IPS-NIHi11 (cell line): ENCODE measurements at regions not wholly inside any gene's neighbourhood (a gene's known extent, or its start where the extent isn't known, plus 50 kb on each side); places are given as distances from the start of the nearest gene placed in this dataset.
"Not testable (repeated sequence)": the region's sequence is repeated elsewhere in the genome, so short reads cannot be mapped to it uniquely, and the experiment has no call there.

Experiments
- DNase-seq: peaks from one replicate; pipeline ENCODE4 v3.0.0; 2012; ENCODE audit warnings: mixed read lengths, low spot score

DNA sequence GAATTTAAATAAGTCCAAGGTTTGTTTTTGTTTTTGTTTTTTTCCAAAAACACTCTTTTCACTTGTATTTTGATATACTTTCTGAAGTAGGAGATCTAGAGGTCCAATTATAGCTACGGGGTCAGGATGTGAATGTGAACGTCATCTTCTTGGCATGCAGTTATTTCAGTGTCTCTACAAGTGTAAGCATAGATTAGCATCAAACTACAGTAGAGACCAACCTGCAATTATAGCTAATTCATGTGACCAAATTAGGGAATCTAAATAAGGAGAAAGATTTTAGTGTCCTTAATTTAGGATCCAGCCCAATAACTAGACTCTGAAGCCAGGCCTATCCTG, 107.3 kb upstream of the PALMD start:
- DNase-seq, result no peak

DNA sequence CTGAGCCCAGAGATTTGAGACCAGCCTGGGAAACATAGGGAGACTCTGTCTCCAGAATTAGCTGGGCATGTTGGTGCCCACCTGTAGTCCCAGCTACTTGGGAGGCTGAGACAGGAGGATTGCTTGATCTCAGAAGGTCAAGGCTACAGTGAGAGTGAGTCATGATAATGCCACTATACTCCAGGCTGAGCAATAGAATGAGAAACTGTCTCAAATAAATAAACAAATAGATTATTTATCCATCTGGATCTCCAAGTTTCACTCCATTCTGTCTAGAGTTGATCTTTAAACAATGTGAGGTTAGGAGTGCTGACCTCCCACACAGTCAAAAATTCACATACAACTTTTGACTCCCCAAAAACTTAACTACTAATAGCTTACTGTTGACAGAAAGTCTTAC, 106.8 kb upstream of the PALMD start:
- DNase-seq, result no peak

DNA sequence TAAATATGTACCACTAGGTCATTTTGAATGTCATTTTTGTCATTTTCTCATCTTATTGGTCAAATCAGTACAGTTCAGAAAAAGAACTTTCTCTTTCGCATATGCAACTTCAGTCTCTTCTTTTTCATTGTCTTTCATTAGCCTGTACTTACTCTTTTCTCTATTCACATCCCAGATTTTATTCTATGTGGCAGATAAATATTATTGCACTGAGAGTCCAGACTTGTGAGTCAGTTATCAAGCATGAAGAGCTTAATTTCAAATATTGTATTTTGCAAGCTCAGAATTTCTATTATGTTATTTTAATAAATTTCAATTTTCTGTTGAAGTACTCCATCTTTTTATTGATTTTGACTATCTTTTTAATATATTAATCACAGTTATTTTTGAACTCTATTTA, 105.2 kb upstream of the PALMD start:
- DNase-seq, result no peak

DNA sequence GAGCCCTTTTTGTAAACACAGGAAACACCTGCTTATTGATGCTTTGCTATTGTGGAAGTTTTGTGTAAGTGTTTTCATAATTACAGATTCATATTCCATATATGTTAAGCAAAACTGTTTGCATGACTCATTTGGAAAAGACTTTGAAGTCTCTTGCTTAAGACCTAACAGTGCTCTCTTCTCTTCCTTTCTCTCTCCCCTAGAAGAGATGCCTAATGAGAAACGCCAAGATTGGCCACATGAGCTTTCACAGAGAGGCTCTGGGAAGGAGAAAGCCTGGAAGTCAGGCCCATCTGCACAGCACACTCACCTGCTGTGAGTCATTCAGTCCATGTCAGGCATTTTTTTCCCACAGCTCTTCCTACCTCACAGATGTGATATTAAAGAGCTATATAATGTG, 101.6 kb upstream of the PALMD start:
- no peak for DNase-seq

DNA sequence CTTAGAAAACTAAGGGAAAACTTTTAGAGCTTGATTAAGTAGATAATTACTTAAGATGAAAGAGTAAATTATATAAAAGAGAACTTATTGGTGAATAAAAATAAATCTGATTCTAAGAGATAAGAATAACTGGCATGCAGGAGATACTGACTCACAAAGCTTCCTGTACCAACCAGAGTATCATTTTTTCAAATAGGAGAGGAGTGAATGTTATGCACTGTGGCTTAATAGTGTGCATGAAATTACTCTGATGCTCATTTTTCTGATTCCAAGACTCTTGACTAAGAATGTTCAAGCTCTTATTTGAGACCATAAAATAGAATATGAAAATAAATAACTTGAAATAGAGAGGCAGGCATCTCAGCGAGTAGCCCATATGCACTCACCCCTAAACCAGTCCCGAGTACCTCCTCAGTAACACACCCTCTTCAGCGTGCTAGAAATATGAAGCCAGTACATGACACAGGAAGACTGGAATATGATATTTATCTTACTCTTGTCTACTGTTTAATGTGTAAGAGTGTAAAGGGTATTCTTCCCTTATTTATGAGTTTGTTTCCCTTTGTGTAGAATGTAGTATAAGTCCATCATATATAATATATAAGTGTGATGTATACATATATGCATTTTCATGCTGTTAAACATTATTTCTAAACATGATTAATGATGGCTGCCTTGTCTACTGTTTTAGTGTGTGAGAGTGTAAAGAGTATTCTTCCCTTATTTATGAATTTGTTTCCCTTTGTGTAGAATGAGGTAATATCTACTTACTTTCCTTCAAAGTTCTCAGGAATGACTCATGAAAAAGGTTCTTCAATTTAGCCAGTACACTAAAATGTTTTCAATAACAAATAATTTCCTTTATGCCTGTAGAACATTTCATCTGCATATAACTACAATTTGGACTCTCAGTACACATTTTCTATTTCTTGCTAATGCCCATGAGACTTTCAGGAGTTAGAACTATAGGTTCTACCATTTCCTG, 99.2 kb upstream of the PALMD start:
- DNase-seq, result no peak

DNA sequence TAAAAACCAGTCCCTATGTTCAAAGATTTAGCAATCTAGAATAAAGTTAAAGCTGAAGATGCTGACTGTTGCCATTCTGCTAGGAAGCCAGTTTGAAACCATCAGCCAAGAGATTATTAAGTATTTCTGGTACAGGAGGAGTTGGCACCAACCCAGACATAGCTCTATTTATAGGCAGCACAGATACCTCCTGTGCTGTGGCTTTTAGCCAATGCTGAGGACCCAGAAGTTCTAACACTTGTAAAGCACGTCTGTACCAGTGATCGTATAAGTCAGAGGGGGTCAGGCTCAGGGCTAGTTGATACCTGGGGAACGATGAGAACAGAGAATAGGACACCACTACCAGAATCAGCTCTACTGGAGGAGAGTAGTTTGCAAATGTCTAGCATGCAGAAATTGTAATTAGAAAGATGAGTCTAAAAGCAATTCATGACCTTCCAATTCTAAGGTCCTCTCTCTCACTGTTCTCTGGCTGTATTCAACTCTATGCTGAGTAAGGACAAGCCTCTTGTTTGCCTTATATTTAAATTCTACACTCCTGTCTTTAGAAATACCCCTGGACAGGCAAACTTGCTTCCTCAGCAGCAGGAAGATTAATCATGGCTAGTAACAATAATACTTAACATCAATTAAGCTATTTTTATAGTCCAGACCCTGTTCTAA, 96.8 kb upstream of the PALMD start:
- no peak for DNase-seq

DNA sequence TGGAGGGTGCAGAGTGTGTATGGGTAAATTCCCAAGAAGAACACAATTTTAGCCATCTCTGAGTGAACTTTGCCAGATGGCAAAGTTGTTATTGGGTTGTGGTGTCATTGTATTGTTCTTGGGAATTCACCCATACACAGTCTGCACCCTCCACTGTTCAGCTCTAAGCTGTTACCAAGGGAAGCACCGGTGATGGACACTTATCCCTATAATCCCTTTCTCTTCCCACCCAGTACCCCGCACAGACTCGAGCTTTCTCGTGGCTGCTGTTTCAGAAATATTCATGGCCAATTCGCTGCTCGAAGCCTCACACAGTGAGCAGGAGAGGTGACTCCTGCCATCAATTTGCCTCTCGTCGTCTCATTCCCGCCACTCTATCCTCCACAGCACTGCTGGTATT, 95.7 kb upstream of the PALMD start:
- DNase-seq, result no peak

DNA sequence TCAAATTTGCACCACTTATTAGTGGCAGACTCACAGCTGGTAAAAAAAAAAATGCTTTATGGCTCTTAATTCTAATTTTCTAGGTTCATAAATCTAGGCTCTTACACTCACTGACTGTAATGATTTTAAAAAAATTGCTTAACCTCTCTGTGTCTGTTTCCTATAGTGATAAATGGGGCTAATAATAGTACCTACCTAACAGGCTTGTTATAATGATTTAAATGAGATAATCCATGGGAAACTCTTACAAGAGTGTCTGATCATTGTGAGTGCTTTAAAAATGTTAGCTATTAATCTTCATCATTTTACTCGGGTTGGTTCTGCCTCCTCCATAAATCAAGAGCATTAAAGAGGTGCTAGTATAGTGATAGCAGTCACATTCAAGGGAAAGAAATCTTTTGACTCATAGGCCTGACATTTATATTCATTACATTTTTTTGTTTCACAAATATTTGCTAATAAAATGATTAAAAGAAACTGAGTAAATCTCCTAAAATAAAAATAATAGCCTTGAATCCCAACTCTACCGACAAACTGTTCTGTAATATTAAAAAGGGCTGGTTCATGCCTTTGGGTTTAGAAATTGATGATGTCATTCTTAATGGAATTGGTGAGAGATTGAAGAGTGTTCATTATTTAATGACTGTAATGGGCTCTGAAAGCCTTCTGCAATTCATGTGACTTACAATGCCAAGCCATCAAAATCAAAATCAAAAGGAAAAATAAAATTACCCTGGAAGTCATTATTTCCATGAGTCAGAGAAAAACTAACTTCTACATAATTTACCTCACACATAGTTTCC, 93.9 kb upstream of the PALMD start:
- no peak for DNase-seq

DNA sequence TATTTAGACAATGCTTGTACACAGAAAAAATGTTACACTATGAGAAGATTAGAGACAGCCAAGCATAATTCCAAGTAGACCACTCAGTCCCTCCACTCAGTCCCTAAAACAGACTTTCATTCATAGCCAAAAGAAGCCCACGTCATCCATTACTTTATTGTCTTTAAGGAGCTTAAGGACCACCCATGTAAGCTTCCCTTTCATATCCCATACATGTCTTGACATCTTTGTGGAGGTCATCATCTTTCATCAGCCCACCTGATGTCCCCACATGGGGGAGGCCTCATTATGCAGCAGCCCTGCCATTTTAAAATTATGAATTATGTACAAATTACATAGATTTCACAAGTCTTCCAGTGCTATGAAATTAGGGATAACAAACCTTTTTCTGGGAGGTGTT, 92.6 kb upstream of the PALMD start:
- no peak for DNase-seq

DNA sequence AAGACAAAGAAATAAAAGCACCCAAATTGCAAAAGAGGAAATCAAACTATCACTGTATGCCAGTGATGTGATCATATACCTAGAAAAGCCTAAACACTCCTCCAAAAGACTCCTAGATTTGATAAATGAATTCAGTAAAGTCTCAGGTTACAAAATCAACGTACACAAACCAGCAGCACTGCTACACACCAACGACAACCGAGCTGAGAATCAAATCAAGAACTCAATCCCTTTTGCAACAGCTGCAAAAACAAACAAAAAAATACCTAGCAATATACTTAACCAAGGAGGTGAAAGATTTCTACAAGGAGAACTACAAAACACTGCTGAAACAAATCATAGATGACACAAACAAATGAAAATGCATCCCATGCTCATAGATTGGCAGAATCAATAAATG, 92.1 kb upstream of the PALMD start:
- not testable (repeated sequence) for DNase-seq

DNA sequence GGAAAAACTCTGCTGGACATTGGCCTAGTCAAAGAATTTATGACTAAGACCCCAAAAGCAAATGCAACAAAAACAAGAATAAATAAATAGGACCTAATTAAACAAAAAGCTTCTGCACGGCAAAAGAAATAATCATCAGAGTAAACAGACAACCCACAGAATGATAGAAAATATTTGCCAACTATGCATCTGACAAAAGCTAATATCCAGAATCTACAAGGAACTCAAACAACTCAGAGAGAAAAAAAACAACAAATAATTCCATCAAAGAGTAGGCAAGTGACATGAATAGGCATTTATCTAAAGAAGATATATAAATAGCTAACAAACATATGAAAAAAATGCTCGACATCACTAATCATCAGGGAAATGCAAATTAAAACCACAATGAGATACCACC, 91.2 kb upstream of the PALMD start:
- DNase-seq, result no peak

DNA sequence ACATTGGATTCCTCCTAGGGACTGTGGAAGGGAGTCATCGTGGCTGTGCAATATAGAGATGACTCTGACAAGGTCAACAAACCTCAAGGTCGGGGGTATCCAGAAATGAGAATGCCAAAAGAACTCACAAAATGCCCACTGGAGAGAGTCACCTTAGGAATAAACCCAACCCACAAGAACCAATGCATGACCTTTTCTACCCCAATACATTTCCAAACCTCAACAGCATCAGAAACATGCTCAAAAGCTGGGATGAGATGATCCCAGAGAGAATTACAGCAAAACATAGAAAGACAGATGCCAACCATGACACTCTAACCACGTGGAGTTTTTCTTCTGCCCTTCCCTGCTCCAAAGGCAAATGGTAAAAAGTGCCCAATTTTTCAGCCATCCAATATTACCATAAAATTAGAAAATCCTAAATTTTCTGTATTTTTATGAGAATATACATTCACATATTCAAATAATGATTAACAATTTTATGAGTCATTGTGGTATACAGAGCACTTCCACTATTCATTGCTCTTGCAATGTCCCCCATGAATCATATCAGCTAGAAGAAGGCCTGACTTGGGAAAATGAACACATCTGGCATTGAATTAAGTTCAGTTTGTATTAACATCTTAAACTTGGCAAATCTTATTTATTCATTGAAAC, 88.2 kb upstream of the PALMD start:
- DNase-seq, result no peak

DNA sequence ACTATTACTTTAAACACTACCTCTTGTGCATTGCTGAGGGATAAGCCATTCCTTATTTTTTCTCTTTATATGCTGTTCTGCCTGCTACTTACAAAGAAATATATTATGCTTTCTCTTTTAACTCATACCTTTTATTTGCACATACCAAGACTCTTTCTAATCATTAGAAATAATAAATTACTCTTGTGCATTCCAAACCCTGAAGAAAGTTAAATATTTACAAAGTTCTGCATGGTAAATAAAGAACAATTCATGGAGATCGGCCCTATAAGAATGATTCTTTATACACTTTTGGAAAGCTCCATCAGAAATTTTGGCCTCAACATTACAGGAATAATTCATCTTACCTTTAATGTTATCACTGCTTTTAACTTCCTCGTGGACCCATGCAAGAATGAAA, 86.7 kb upstream of the PALMD start:
- DNase-seq, result no peak

DNA sequence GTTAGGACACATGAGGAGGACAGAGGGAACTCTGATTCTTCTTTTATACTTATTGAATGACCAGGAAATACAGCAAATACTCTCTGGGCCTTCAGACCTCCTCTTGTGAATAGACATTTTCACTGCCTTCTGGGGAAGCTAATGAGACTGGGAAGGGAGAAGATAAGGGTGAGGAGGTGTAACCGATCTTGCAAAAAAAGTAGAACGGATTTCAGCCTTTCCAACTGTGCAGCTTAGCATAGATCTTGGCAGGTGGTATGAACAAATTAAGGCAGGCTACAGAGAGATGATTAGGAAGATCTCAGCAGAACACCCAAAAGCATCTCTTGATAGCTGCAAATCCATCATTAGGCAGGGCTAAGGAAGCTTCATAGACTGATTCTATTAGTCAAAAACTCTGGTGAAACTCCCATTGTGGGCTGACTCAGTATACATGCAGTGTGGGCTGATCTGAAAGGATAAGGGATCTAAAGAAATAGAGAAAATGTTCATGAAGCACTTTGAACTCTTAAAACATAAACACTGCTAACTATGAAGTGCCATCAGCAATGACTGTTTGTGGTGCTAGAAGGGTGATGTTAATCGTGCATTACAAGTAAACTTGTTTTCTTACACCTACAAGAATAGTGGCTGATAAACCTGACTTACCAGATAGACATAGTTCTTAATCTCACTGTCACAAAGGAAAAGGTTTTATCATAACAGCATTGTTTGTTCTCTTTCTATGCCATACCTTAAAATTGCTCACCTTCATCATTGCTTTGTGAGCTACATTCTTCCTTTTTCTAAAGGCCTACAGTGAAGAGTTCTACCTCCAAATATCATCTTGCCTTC, 85.5 kb upstream of the PALMD start:
- DNase-seq, result no peak

DNA sequence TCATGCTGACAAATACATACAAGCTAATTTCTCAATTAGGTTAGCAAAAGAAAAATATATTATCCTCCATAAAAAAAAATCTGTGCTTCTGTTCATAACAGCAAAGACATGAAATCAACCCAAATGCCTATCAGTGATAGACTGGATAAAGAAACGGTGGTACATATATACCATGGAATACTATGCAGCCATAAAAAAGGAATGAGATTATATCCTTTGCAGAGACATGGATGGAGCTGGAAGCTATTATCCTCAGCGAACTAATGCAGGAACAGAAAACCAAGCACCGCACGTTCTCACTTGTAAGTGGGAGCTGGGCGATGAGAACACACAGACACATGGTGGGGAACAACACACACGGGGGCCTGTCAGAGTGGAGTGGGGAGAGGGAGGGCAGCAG, 84.0 kb upstream of the PALMD start:
- DNase-seq, result no peak

DNA sequence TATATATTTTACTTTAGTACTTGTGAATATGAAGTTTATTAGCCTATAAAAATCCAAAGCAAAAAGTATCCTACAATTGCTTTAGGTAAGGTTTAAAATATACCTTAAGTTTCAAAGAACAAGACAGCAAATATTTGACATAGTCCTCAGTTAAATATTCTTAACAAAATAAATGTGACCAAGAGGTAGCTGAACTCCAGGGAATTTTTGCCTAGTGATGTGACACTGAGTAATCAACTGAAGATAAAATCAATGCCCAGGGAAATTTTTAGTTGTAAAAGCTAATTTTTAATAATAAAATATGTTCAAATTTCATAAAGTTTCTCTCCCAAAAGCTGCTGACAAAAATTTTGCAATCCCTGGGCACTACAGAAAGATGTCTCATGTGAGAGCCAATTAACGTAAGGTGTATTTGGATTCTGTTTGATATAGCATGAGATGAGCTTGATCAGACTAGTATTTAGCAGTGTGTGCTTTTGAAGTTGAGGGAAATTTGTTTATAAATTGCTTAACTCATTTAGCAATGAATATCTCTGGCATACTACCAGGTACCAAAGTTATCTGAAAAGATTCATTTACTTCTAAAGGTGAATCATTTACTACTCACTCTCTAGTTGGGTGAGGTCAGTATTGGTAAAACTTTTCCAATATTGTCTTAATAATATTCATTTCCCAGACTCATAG, 80.2 kb upstream of the PALMD start:
- no peak for DNase-seq

DNA sequence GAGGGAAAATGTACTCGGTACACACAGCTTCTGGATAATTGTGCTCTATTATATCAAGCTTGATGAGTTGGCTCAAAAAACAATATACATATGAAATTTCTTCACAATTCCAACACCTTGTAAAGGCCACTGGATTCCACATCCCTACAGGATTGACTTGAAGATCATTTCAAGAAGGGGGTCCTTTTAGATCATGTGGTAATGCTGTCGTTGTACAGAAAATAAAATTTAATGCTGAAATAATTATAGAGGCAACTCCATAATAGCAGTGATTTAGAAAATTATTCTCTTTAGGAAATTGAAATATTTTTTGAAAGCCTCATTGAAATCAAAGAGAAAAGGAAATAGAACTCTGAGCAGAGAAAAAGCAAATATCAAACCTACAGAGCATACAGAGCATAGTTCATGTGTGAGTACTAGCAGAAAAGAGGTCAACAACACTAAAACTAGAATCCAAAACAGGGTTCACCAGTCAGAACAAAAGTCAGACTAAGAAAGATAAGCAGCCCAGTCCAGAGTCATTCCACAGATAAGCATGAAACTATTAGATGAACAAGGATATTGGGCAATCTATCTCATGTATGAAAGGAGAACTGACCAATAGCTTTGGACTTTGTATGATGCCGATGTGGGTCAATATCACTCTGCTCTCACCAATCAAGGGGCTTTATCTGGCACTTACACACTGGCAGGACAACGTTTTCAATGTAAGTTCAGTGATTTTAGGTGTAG, 79.5 kb upstream of the PALMD start:
- DNase-seq, result no peak

DNA sequence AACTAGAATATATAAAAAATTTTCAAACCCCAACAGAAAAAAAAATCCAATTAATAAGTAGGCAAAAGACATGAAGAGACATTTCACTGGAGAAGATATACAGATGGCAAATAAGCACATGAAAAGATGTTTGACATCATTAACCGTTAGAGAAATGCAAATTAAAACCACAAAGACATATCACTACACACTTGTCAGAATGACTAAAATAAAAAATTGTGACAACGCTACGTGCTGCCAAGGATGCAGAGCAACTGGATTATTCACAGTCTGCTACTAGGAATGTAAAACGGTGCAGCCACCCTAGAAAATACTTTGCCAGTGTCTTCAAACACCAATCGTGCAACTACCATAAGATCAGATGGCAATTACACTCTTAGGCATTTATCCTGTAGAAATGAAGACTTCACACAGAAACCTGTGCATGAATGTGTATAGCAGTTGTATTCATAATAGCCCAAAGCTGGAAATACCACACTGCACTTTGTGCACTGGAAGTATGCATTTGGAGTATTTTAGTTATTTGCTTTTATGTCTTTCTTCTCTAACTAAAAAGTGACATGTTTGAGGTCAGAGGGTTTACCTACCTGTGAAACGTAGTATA, 75.3 kb upstream of the PALMD start:
- DNase-seq, result no peak

DNA sequence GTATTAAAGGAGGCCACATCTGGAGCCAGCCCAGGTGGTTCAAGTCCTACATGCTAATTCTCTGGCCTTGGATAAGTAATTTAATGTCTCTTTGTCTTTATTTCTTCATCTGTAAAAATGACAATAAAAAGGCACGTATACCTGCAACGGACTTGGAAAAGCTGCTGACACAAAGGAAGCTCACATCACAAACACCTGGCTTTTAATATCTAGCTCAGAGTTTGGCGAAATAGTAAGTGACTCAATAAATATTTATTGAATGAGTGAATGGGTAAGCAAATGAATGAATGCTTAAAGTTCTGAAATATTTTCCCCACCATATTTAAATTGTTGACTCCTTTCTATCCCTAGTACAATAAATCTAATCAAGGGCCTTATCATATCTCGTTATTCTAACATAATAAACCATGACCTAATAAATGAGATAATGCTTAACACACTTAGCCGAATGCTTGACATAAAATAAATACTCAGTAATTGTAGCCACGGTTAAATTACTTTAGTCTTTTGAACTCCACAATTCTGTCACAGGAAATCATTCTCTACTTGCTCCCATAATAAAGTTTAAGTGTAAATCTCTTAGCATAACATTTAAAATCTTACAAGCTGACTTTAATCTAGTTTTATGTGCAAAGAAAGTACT, 74.7 kb upstream of the PALMD start:
- no peak for DNase-seq
